ENCODE measurements at regions not wholly inside any gene's neighbourhood (a gene's known extent, or its start where the extent isn't known, plus 50 kb on each side); places are given as distances from the start of the nearest gene placed in this dataset.

- no peak for DNase-seq (ENCODE audit: low spot score)
These were observed 270.2 kb downstream of the IRS2 start for GRCh38 chr13:109516186-109516585.

- no peak for DNase-seq (ENCODE audit: low spot score)
These were observed 276.4 kb downstream of the IRS2 start for GRCh38 chr13:109510013-109510412.

- no peak for DNase-seq (ENCODE audit: low spot score)
These were observed 277.1 kb downstream of the IRS2 start for GRCh38 chr13:109509154-109509900.

- no peak for DNase-seq (ENCODE audit: low spot score)
These were observed 286.1 kb downstream of the IRS2 start for GRCh38 chr13:109500146-109500773.

- no peak for DNase-seq (ENCODE audit: low spot score)
These were observed 288.5 kb downstream of the IRS2 start for GRCh38 chr13:109497917-109498316.

- no peak for DNase-seq (ENCODE audit: low spot score)
These were observed 290.2 kb downstream of the IRS2 start for GRCh38 chr13:109496216-109496615.

- peak; percentile 0 for DNase-seq (ENCODE audit: low spot score)
These were observed 291.4 kb downstream of the IRS2 start for GRCh38 chr13:109494925-109495369.

GRCh38 chr13:109485136-109485794, 301.1 kb downstream of the IRS2 start:
- no peak for DNase-seq (ENCODE audit: low spot score)

- no peak for DNase-seq (ENCODE audit: low spot score)
These were observed 303.1 kb downstream of the IRS2 start for GRCh38 chr13:109483284-109483683.

- no peak for DNase-seq (ENCODE audit: low spot score)
These were observed 305.3 kb downstream of the IRS2 start for GRCh38 chr13:109481040-109481439.

GRCh38 chr13:109480011-109480955, 306.1 kb downstream of the IRS2 start:
- DNase-seq (ENCODE audit: low spot score): no peak

- DNase-seq (ENCODE audit: low spot score): no peak
These were observed 306.8 kb downstream of the IRS2 start for GRCh38 chr13:109479534-109479933.

- DNase-seq (ENCODE audit: low spot score): no peak
These were observed 310.4 kb downstream of the IRS2 start for GRCh38 chr13:109476001-109476400.

- DNase-seq (ENCODE audit: low spot score): no peak
These were observed 318.3 kb downstream of the IRS2 start for GRCh38 chr13:109468123-109468522.

GRCh38 chr13:109465148-109465547, 321.2 kb downstream of the IRS2 start:
- DNase-seq (ENCODE audit: low spot score): no peak

GRCh38 chr13:109454167-109454917, 332.0 kb downstream of the IRS2 start:
- DNase-seq (ENCODE audit: low spot score): no peak

- DNase-seq (ENCODE audit: low spot score): no peak
These were observed 334.7 kb downstream of the IRS2 start for GRCh38 chr13:109451726-109452125.

GRCh38 chr13:109448629-109449028, 337.8 kb downstream of the IRS2 start:
- DNase-seq (ENCODE audit: low spot score): no peak

- DNase-seq (ENCODE audit: low spot score): no peak
These were observed 338.7 kb downstream of the IRS2 start for GRCh38 chr13:109447667-109448066.

GRCh38 chr13:109440320-109440719, 346.1 kb downstream of the IRS2 start:
- no peak for DNase-seq (ENCODE audit: low spot score)

GRCh38 chr13:109439813-109440212, 346.6 kb downstream of the IRS2 start:
- no peak for DNase-seq (ENCODE audit: low spot score)

All from kidney capillary endothelial cell (primary cell).